GM06990 (cell line): ENCODE measurements at regions not wholly inside any gene's neighbourhood (a gene's known extent, or its start where the extent isn't known, plus 50 kb on each side); places are given as distances from the start of the nearest gene placed in this dataset.

Experiments used
- DNase-seq: peaks from one replicate; pipeline ENCODE4 v3.0.0-alpha.2; 2011; ENCODE audit not compliant: insufficient read length; ENCODE audit errors: extremely low read depth
- H3K27me3 ChIP-seq: replicated peaks from 2 replicates; pipeline ENCODE4 v1.6.0; 2011; ENCODE audit warnings: low read length; ENCODE audit not compliant: control insufficient read depth, insufficient read depth
- H3K36me3 ChIP-seq: 2 replicates; pipeline ENCODE4 v1.5.1; 2011; ENCODE audit warnings: low read length; ENCODE audit not compliant: control insufficient read depth, insufficient read depth
- H3K4me3 ChIP-seq: replicated peaks from 2 replicates; pipeline ENCODE4 v1.5.1; 2011; ENCODE audit warnings: low read depth, mild to moderate bottlenecking, control low read depth, low read length
- TF ChIP-seq, protein P1 (sequence below): IDR thresholded peaks from 2 replicates; pipeline ENCODE4 v1.5.1; 2011; ENCODE audit warnings: low read length, control low read depth, mild to moderate bottlenecking, inconsistent platforms; ENCODE audit not compliant: insufficient read depth, poor library complexity, severe bottlenecking

DNA sequence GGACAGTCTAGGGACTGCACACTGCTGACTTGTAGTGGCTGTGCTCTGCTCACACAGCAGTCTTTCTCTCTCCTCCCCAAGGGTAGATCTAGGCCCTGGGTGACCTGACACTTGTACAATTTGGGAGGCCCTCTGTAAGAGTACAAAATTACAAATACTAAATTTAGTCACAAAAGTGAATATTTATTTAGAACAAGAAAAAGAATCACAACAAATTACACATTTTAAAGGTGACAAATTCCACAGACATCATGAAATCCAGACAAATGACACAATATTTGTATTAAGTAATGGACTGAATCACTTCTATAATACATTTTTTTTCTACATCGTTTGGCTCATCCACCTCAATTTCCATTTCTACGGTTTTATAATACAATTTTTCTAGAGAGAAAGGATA lies 496.4 kb downstream of the TXNL1 start:
- Histone ChIP-seq H3K36me3 (no peaks in the 10 kb centered on the region), H3K27me3 (no peaks in the 10 kb centered on the region), H3K4me3 (no peak overlapping the region)
- no peak for DNase-seq
- TF ChIP-seq, protein P1, sequence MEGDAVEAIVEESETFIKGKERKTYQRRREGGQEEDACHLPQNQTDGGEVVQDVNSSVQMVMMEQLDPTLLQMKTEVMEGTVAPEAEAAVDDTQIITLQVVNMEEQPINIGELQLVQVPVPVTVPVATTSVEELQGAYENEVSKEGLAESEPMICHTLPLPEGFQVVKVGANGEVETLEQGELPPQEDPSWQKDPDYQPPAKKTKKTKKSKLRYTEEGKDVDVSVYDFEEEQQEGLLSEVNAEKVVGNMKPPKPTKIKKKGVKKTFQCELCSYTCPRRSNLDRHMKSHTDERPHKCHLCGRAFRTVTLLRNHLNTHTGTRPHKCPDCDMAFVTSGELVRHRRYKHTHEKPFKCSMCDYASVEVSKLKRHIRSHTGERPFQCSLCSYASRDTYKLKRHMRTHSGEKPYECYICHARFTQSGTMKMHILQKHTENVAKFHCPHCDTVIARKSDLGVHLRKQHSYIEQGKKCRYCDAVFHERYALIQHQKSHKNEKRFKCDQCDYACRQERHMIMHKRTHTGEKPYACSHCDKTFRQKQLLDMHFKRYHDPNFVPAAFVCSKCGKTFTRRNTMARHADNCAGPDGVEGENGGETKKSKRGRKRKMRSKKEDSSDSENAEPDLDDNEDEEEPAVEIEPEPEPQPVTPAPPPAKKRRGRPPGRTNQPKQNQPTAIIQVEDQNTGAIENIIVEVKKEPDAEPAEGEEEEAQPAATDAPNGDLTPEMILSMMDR, result no peak

DNA sequence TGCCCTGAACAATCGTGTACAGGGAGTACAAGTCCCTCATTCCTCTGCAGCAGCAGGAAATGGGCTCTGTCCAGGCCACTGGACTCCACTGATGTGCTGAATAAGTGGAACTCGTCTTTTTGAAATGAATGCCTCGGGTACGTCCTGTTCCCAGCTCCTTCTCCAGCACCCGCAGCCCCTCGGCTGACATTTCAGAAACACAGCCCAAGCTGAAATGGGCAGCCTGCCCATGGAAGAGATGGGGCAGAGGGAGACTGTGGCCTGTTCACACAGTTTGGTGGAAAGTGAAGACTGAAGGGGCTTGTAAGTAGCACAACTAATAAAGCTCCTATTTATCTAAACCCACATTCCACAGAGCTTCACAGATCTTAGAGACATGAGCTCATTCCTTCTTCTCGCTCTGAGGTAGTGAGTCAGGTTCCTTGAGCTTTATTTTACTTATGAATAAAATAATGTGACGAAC lies 498.6 kb downstream of the TXNL1 start:
- no peak for DNase-seq
- TF ChIP-seq, protein P1, result no peak
- no peak overlapping the region for H3K4me3 ChIP-seq
- H3K36me3 ChIP-seq, result no peaks in the 10 kb centered on the region
- H3K27me3 ChIP-seq, result no peaks in the 10 kb centered on the region

DNA sequence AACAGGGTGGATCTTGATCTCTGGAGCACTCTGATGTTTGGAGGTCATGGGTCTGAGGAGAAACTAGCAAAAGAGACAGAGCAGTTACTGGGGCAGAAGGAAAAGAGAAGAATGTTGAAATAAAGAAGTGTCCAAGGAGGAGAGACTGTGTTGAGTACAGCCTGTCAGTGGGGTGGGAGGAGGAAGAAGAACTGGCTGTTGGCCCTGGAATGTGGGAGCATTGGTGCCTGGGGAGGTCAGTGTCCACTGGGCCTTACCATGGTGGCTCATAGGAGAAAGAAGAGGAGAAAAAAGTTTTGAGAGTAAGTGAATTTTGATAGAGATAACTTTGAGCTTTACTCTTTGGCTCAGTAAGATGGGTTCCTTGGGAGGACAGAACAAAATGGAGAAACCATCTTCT lies 499.0 kb downstream of the TXNL1 start:
- H3K27me3 ChIP-seq, result no peaks in the 10 kb centered on the region
- TF ChIP-seq, protein P1, result no peak
- DNase-seq, result no peak

DNA sequence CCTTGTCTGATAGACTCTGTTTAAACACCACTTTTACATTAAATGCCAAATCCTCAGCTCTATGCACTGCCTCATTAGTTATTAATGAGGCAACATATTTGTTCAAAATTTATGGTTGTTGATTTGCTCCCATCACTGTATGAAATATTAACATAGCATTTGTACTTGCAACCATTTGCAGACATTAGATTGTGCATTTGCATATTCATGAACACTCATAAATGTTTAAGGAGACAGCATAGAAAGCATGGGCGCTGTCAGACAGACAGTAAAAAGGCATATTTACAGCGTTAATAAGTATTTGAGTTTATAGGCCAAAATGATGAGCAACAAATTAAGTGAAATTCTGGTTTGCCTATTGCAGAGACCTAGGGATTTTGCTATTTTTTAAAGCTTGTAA lies 502.3 kb downstream of the TXNL1 start:
- DNase-seq, result no peak
- TF ChIP-seq, protein P1, result no peak
- Histone ChIP-seq H3K4me3 (no peak overlapping the region), H3K27me3 (no peaks in the 10 kb centered on the region), H3K36me3 (no peaks in the 10 kb centered on the region)

More for the DNA sequence above, 499.0 kb downstream of the TXNL1 start:
- Histone ChIP-seq H3K36me3 (no peaks in the 10 kb centered on the region), H3K4me3 (no peak overlapping the region)

DNA sequence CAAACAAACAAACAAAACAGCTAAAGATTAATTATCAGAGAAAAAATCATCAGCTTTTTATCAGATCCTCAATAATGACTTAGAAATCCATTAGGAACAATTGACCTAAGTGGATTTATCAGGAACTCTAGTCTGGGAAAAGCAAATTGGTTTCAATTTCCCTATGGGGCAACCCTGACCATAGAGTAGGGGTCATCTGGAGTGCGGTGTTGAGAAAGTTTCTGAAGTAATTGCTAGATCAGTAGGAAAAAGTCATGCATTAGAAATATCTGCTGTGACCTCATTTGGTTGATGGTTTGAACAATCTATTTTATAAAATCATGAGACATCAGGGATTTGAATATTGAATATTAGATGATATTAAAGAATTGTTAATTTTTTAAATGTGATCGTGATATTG lies 507.9 kb downstream of the TXNL1 start:
- no peak for DNase-seq

More for the DNA sequence above, 507.9 kb downstream of the TXNL1 start:
- Histone ChIP-seq H3K27me3 (no peaks in the 10 kb centered on the region), H3K4me3 (no peak overlapping the region), H3K36me3 (no peaks in the 10 kb centered on the region)
- TF ChIP-seq, protein P1, result no peak
